ENCODE measurements at regions not wholly inside any gene's neighbourhood (a gene's known extent, or its start where the extent isn't known, plus 50 kb on each side); places are given as distances from the start of the nearest gene placed in this dataset.
A peak's percentile ranks its signal among the peaks of the same experiment; 100 is the strongest.
"Not testable (repeated sequence)": the region's sequence is repeated elsewhere in the genome, so short reads cannot be mapped to it uniquely, and the experiment has no call there.

DNA sequence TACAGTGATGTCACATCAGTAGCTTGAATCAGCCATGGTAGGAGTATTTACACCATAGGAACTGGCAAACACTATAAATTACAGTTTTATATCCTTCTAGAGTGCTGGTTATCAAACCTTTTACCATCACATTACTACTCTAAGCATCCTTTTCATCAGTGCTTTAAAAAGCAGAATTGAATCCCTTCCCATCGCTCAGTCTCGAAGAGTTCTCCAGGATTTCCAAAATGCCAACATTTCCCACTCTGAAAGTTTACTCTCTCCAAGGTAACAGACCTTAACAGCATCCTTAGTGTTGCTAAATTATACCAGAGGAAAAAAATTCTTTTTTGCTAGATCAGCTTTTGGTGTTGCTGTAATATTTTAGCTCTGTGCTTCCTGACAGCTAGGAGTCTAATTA is 209.4 kb upstream of the USP15 start:
- DNase-seq (ENCODE audit: low read depth in 1 of 2, low spot score in 1 of 2), result no peak

DNA sequence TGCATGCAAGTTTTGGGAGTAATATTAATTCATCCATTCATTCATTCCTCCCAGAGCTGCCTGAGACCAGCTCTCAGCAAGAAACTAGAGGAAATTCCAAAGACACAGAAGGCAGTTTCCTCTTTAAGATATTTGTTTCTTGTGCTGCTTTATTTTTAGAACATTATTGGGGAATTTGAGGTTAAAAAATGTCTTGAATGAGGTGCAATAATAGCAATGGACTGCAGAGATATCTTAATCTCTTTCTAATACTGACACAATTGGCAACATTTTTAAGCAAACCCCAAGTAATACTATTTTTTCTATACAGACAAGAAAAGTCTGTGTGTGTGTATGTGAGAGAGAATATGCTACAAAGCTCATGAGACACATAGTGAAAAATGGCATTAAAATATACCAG is 190.2 kb upstream of the USP15 start:
- no peak for DNase-seq (ENCODE audit: low read depth in 1 of 2, low spot score in 1 of 2)

DNA sequence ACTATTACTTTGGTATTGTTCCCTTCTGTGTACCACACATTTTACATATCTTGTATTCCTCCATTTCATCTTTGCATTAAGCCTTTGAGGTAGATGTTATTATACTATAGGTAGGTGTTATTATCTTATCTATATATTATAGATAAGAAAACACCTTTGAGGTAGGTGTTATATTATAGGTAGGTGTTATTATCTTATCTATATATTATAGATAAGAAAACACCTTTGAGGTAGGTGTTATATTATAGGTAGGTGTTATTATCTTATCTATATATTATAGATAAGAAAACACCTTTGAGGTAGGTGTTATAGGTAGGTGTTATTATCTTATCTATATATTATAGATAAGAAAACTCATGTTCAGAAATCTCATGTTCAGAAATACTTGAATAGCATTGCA is 187.0 kb upstream of the USP15 start:
- not testable (repeated sequence) for DNase-seq (ENCODE audit: low read depth in 1 of 2, low spot score in 1 of 2)

DNA sequence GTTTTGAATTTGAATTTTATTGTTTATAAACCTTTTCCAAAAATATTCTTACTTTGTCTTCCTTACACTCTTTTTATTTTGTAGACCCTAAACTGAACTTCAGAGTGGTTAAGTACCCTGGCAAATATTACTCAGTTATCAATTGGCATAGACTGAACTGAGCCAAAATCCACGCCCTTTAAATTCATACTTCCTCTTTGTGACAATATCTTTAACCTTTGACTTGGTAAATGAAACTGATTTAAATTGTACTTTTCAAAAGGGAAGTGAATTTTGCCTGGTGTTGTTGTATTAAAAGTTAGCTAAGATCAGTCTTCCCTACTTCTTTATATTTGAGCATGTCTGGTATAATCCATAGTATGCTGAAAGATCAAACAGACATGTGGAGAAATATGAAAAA is 184.3 kb upstream of the USP15 start:
- DNase-seq (ENCODE audit: low read depth in 1 of 2, low spot score in 1 of 2), result no peak

DNA sequence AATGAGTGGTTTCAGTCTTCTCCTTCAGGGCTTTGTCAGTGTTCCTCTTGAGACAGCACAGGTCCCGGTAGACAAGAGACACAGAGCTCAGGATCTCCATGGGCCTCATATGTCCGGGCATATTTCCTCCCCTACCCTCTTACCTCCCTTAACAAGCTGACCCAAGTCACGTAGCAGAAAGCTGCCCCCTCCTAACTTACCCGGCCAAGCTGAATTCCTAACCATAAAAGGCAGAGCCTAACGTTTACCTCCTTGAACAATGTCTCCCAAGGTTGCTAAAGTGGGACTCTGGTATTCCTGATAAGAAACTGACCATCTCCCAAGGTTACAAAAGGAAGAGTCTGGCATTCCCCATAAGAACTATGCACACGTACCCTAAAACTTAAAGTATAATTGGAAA is 182.2 kb upstream of the USP15 start:
- DNase-seq (ENCODE audit: low read depth in 1 of 2, low spot score in 1 of 2), result no peak

DNA sequence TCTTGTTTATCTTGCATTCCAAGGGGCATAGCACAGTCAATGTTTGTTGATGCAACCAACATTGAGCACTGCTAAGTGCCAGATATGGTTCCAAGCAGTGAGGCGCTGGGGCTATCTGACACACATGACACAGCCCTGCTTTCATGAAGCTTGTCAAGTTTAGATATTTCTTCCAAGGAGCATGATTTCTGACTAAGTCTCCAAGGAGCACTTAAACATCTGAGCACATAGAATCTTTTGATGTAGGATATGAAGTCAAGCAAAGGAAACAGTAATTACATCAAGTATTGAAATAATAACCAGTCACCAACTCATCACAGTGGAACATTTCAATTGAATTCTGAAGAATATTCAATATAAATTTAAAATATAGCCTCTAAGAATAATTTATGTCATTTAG is 177.8 kb upstream of the USP15 start:
- DNase-seq (ENCODE audit: low read depth in 1 of 2, low spot score in 1 of 2), result no peak

DNA sequence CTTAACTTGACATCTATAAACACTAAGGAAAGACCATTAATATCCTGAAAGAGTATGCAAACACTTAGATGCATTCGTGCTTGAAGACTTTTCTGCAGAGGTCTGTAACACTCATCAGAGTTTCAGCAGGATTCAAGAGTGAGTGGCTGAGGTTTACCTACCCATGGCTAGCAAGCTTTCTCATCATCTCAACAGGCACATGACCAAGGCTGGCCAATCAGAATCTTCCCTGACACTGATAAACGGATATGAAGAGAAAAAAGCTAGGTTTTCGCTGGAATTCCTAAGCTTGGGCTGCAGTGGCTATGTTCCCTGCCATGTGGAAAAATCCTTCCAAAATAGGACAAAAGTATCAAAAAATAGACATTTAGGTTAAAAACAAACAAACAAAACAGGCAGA is 162.1 kb upstream of the USP15 start:
- no peak for DNase-seq (ENCODE audit: low read depth in 1 of 2, low spot score in 1 of 2)

DNA sequence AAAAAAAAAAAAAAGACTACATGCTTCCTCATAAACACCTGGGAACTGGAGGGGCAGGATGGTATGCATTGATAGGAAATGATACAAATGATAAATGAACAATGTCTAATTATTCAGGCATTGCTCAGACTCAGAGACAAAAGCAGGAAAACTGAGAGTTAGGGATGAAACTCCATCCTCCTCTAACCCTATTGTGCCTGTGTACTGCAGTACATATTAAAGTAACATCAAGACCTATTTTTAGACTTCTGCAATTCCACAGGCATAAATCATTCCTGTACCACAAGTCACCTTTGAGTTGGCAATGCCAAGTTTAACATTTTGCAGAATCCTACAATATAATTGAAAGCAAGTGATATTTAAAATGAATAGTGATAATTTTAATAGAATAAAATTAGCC is 156.5 kb upstream of the USP15 start:
- no peak for DNase-seq (ENCODE audit: low read depth in 1 of 2, low spot score in 1 of 2)

DNA sequence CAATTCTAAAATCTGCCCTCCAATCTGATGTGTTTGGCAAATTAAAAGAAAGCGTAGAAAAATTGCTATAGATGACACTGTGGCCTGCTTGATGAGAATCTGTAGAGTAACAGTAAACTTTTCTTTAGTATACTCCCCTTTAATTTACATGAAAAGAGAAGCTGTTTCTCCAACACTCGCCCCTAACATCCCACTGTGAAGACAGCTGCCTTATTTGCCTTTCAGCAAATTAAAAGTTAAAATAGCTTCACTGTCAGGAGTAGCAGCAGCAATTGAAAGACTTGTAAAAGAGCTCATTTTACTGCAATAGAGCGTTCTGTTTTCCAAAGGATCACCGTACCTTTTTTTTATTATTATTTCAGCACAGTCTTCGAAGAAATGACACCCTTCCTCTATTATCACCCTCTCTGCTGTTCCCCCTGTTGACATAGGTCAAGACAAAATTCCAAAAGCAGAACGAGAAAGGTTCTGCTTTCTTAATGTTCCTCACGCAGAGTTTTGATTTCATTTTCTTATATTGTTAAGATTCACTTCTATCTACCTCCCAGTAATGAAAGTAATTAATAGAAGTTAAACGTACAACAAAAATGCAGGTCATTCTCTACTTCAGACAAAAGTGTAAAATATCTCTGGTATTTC is 153.5 kb upstream of the USP15 start:
- no peak for DNase-seq (ENCODE audit: low read depth in 1 of 2, low spot score in 1 of 2)

DNA sequence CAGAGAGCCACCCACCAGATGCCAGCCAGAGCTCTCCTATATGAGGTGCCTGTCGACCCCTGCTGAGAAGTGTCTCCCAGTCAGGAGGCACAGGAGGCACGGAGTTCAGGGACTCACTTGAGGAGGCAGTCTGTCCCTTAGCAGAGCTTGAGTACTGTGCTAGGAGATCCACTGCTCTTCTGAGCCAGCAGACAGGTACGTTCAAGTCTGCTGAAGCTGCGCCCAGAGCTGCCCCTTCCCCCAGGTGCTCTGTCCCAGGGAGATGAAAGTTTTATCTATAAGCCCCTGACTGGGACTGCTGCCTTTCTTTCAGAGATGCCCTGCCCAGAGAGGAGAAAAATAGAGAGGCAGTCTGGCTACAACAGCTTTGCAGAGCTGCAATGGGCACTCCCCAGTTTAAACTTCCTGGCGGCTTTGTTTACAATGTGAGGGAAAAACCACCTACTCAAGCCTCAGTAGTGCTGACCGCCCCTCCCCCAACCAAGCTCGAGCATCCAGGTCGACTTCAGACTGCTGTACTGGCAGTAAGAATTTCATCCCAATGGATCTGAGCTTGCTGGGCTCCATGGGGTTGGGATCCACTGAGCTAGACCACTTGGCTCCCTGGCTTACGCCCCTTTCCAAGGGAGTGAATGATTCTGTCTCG is 146.7 kb upstream of the USP15 start:
- DNase-seq (ENCODE audit: low read depth in 1 of 2, low spot score in 1 of 2), result no peak

DNA sequence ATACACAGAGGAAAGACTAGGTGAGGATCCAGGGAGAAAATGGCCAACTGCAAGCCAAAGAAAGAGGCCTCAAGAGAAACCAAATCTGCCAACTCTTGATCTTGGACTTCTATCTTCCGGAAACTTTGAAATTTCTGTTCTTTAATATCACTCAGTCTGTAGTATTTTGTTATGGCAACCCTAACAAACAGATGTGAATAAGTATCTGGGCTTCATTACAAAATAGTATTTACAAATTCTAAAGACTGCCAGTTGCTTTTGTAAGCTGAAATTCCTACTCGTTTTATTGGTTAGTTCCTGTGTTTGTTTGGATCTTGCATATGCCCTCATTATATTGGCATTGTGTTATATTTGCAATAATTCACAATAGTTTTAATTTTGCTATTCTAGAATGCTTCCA is 143.2 kb upstream of the USP15 start:
- DNase-seq (ENCODE audit: low read depth in 1 of 2, low spot score in 1 of 2), result no peak

DNA sequence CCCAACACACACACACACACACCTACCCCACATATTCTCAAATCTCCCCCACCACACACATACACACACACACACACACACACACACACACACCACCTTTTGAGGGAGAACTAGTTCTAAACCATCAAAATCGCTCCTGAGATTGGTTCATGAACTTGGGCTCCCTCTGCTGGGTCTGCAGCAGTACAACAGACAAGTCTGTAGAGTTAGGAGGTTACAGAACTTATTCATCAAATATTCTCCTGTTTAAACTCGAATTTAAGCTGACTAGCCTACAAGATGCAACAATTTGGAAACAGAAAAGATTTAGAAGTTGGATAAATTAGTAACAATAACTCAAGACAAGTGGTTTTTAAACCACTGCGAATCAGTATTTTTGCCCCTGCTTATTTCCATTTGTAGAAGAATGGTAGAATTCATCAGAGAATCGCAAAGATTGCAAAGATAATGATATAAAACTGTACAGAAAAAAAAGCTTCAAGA is 136.4 kb upstream of the USP15 start:
- peak in 1 of 2 donors; percentile 6 for DNase-seq (ENCODE audit: low read depth in 1 of 2, low spot score in 1 of 2)

DNA sequence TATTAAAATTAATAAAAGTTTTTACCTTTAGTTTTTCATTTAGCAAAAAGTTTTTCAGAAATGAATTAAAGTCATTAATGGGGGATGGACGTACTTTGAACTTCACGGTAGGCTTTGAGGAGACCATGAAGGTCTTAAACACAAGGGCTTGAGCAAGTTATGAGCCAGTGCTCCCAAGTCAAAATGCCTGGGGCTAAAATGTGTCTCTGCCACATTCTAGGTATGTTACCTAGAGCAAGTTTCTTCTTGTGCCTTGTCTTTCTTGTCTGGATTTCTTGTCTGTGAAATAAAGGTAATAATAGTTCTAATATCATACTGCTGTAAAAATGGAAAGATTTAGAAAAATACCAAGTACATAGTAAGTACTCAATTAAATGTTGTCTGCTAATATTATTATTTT is 132.7 kb upstream of the USP15 start:
- no peak for DNase-seq (ENCODE audit: low read depth in 1 of 2, low spot score in 1 of 2)

DNA sequence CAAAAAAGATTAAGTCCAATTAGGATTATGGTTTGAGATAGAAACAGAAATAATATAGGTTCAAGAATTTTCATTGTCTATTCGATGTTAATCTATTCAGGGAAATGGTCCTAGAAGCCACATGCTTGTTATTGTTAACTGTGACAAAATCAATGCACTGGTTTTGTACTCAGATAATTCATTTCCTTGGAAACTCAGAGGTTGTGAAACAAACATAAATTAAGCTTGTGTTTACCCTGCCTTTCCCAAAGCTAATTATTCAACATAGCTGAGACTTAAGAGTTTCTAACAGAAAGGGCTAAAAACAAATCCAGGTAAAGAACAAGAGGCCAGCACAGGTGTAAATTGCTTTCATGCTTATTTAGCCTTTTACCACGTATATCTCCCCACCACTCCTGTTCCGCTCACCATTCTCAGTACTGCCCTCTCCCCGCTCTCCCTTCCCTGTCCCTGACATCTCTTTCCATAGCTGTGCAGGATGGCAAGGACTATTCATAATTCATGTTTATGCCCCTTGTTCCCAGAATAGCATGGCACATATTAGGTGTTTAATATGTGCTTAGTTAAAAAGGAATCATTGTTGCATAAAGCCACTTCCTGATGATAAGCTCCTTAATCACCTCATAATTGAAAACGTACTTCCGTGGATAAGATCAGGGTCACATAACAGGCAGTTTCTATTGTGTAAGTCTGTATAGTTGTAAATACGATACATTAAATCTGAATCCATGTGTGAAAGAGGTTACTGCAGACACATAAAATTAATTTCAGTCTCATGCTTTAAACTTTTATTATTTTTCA is 131.8 kb upstream of the USP15 start:
- DNase-seq (ENCODE audit: low read depth in 1 of 2, low spot score in 1 of 2), result no peak

DNA sequence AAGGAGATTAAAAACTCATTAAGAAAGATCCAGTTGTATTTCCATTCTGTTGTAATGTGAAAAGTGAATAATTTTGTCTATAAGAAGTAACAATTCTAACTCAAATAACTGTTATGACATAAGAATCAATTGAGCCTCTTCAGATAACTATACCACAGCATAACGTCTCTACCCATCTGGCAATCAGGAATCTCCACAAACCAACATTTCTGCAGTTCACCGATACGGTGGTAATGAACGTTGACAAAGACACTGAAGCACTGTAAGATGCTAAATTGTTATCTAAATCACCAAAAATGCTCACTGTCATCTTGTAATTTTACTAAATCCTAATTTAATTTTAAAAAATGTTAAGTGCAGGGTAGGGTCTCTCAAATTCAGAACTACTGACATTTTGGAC is 130.9 kb upstream of the USP15 start:
- DNase-seq (ENCODE audit: low read depth in 1 of 2, low spot score in 1 of 2), result no peak

DNA sequence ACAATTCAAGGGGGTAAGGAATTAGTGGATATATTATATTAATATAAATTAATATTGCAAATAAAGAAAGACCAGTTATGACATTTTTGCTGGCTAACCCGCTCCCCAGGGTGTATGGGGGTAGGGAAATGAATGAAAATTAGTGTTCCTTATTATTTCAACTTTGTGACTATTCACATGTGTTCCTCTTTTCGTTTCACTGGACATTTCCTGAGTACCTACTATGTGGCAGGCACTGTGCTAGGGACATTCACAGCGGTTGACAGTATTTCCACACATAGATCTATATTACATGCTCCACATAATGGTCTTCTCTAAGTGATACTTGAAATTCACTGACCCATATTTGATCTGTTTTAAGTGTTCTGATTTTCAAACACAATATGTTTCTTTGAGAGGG is 129.8 kb upstream of the USP15 start:
- DNase-seq (ENCODE audit: low read depth in 1 of 2, low spot score in 1 of 2), result no peak

DNA sequence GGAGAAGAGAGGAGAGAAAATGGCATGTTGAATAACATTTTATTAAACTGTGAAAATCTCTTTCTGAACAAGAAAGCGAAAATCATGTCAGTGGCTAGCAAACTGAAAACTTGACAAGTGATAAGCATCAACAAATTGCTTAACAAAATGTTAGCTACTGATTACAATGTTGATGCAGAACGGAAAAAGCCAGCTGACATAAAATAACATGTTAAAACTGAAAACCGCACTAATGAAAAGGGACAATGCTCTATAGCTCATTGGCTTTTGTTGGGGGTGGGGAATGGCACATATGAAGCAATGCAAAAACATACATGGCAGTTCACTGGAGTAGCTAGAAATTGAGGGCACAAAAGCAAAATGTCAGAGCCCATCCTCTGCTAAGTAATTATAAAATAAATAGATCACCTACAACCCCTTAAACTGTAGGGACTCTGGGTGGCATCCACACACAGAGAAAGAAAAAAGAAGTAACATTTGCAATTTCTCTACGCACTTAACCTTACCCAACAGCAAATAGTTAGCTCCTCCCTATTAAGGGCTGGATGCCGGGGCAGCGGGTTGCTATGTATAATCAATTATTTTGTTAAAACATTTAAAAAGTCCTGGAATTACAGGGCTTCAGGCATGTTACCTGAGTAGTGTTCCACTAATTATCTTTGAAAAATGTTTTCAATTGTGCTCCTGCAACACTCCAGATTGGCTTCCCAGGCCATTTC is 129.2 kb upstream of the USP15 start:
- DNase-seq (ENCODE audit: low read depth in 1 of 2, low spot score in 1 of 2), result no peak

DNA sequence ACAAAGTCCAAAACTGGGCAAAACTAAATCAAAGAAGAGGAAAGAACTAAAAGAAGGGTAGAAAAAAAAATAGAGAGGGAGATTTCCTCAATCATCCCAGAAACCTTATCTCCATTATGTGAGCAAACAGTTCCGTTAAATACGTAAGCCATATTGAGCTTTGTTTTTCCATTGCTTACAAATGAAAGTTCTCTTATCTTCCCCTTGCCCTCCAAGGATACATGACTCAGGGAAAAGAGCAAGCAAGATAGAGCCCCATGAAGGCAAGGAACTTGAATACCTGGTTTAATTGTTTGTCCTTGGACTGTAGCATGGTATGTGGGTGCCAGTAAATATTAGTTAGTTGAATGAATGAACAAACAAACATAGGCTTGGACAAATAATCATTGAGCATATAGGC is 126.8 kb upstream of the USP15 start:
- no peak for DNase-seq (ENCODE audit: low read depth in 1 of 2, low spot score in 1 of 2)

DNA sequence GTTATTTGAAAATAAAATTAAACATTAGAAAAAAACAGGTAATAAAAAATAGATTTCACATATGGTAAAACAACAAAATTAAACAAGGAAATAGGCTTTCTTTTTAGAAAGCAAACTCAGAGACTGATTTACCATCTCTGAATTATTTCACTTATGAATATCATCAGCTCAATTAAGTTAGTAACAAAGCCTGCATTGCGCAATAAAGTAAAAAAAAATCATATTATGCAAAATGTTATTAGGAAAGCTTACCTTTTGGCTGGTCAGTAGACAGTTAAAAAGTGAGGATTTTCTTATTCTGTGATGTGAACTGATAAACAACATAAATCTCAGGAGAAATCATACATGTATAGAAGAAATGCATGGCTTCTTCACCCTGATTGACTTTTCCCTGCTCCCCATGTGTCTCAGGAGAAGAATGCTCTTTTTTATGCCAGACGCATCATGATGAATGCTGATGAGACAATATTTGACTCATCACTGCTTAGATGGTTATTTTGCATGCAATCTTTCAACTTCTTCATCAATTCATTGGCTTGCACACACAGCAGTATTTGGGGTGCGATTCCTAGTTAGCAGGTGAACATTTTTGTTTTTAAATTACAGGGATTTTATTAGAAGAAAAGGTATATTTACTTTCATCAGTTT is 124.5 kb upstream of the USP15 start:
- DNase-seq (ENCODE audit: low read depth in 1 of 2, low spot score in 1 of 2), result no peak

DNA sequence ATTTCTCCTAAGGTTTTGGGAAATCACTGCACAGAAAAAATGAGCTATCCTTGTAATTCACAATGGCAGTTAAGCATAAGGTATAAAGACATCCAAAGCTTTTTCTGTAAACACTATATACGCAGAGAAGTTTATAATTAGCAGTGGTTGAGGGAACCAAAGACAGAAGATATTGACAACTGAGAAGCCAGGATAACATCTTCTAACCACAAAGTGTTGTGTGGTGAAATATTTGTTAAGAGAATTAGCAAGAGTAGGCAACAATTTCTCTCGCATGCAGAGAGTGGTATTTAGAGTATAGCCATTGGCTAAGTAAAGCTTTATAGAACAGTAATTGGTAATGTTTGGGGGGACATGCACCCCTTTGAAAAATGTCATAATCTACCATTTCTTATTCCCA is 123.7 kb upstream of the USP15 start:
- no peak for DNase-seq (ENCODE audit: low read depth in 1 of 2, low spot score in 1 of 2)

DNA sequence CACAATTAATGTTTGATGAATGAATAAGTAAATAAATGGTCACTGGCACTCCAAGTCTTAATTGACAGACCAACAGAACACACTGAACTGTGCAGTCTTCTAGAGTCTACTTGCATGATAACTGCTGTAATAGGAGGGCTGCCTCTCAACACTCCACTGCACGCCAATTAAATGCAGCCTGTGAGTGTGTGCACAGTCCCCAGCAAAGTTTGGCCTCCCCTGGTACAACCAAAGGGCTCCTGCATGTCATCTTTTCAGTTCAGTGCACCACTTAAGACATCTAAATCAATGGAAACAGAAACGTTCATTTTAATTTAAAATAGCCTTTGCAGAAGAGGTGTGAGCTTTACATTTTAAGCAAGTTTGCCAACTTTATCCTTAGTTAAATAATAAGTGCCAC is 121.7 kb upstream of the USP15 start:
- DNase-seq (ENCODE audit: low read depth in 1 of 2, low spot score in 1 of 2), result no peak

Measured in activated CD4-positive, alpha-beta T cell treated with anti-CD3 and anti-CD28 coated beads, Interleukin-2, amount 50 U/mL, for 24 hours (primary cell).